Chondrocyte (in vitro differentiated cells): ENCODE measurements at regions not wholly inside any gene's neighbourhood (a gene's known extent, or its start where the extent isn't known, plus 50 kb on each side); places are given as distances from the start of the nearest gene placed in this dataset.

Experiments
- DNase-seq: peaks from one replicate; pipeline ENCODE4 v3.0.0; 2021; ENCODE audit warnings: mixed read lengths, low spot score
- H3K27ac Mint-ChIP-seq: one replicate; pipeline ENCODE4 v1.8.0; 2021; ENCODE audit warnings: mild to moderate bottlenecking, moderate library complexity, mixed read lengths; ENCODE audit not compliant: unreplicated experiment
- H3K27me3 Mint-ChIP-seq: 2 replicates; pipeline ENCODE4 v1.8.0; 2021; ENCODE audit warnings: low read depth, mixed read lengths
- H3K36me3 Mint-ChIP-seq: 2 replicates; pipeline ENCODE4 v1.8.0; 2021; ENCODE audit warnings: low read depth, mixed read lengths
- H3K4me1 Mint-ChIP-seq: 2 replicates; pipeline ENCODE4 v1.8.0; 2021; ENCODE audit warnings: low read depth, mild to moderate bottlenecking, mixed read lengths
- H3K4me3 Mint-ChIP-seq: one replicate; pipeline ENCODE4 v1.8.0; 2021; ENCODE audit warnings: mild to moderate bottlenecking, moderate library complexity, mixed read lengths; ENCODE audit not compliant: unreplicated experiment
- H3K9me3 Mint-ChIP-seq: 2 replicates; pipeline ENCODE4 v1.8.0; 2021; ENCODE audit warnings: low read depth, mixed read lengths
- TF ChIP-seq, protein P1 (sequence below): fragments of 200-600 bp; sonication (generic); IDR thresholded peaks from 2 replicates; pipeline ENCODE4 v1.5.0; 2021; ENCODE audit warnings: antibody characterized with exemption, mild to moderate bottlenecking, moderate library complexity

DNA sequence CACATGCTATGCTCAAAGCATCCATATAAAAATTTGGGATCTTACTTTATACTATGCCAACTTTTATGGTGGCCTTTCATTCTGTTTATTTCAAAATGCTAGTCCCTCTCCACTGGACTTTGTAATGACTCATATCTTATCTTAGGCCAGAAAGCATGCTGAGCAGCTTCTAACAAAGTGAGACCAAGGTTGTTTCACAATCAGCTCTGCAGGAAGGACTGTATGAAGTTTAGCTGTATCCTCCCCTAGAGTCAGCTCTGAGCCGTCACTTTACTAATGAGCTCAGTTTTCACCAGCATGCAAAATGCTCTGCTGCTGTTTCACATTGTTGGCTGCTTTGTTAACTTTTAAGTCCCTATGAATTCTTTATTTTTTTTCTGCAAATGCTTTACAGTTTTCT, 1608.8 kb downstream of the OLFM4 start:
- H3K9me3 Mint-ChIP-seq = no peaks in the 10 kb centered on the region
- no peak overlapping the region for H3K27ac Mint-ChIP-seq
- no peaks in the 10 kb centered on the region for H3K36me3 Mint-ChIP-seq
- TF ChIP-seq, protein P1, sequence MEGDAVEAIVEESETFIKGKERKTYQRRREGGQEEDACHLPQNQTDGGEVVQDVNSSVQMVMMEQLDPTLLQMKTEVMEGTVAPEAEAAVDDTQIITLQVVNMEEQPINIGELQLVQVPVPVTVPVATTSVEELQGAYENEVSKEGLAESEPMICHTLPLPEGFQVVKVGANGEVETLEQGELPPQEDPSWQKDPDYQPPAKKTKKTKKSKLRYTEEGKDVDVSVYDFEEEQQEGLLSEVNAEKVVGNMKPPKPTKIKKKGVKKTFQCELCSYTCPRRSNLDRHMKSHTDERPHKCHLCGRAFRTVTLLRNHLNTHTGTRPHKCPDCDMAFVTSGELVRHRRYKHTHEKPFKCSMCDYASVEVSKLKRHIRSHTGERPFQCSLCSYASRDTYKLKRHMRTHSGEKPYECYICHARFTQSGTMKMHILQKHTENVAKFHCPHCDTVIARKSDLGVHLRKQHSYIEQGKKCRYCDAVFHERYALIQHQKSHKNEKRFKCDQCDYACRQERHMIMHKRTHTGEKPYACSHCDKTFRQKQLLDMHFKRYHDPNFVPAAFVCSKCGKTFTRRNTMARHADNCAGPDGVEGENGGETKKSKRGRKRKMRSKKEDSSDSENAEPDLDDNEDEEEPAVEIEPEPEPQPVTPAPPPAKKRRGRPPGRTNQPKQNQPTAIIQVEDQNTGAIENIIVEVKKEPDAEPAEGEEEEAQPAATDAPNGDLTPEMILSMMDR = no peak
- H3K4me1 Mint-ChIP-seq = no peaks in the 10 kb centered on the region
- H3K4me3 Mint-ChIP-seq = no peak overlapping the region
- DNase-seq = no peak
- no peaks in the 10 kb centered on the region for H3K27me3 Mint-ChIP-seq

DNA sequence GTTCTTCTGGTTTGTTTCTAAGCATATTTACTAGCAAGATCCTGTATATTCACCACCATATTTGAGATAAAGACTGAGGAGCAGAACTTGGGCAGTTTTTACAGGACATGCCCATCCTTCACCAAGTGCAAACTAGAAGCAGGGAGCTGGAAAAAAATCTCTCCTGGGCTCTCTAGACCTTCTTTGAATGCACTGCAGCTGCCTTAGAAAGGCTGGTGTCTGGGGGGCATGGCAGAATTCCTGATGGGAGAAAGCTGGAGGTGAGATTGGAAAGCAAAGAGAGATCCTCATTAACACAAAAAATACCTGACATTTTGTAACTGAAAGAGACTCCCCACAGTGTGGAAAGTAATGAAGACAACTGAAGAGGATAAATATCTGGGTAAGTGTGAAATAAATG, 1612.1 kb downstream of the OLFM4 start:
- no peaks in the 10 kb centered on the region for H3K36me3 Mint-ChIP-seq
- H3K4me1 Mint-ChIP-seq = no peaks in the 10 kb centered on the region
- H3K9me3 Mint-ChIP-seq = no peaks in the 10 kb centered on the region
- TF ChIP-seq, protein P1 = no peak
- H3K27ac Mint-ChIP-seq = no peak overlapping the region
- DNase-seq = no peak
- no peaks in the 10 kb centered on the region for H3K27me3 Mint-ChIP-seq
- no peak overlapping the region for H3K4me3 Mint-ChIP-seq

DNA sequence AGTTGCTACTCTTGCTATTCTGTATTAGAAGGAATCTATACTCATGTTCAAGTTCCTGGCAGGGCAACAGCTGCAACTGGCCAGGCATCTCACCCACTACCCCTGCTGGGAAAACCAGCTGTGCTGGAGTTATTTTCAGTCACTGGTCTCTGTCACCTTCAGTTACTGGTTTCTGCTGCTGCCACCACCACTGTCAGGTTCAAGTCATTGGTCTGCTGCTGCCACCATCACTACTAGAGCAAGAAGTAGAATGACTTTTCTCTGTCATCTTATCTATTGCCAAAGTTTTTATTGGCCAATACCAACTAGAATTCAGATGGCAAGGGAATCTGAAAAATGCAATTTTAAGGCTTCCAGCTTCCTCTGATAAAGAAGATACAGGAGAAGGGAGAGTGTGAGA, 1615.2 kb downstream of the OLFM4 start:
- no peaks in the 10 kb centered on the region for H3K9me3 Mint-ChIP-seq
- H3K4me1 Mint-ChIP-seq = no peaks in the 10 kb centered on the region
- TF ChIP-seq, protein P1 = no peak
- no peak for DNase-seq
- H3K27ac Mint-ChIP-seq = no peak overlapping the region
- no peak overlapping the region for H3K4me3 Mint-ChIP-seq
- H3K27me3 Mint-ChIP-seq = no peaks in the 10 kb centered on the region
- H3K36me3 Mint-ChIP-seq = no peaks in the 10 kb centered on the region

DNA sequence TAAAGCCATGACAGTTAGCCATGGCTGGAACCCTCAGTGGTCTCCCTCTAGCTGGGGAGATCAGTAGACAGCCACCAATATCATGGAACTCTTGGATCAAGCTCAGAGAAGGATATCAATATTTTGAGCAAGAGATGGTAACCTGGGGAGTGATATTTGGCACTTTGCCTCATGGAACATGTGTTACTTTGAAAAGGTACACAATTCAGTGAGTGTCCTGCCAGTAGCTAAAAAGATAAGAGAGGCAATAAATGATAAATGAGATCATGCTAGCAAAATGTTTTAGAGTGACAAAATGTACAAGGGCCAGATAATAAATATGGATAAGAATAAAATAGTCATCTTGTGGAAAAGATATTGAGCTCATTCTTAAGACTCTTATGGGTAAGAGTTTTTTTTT, 1618.7 kb downstream of the OLFM4 start:
- Mint-ChIP-seq H3K27ac (no peak overlapping the region), H3K4me1 (no peaks in the 10 kb centered on the region), H3K4me3 (no peak overlapping the region)

DNA sequence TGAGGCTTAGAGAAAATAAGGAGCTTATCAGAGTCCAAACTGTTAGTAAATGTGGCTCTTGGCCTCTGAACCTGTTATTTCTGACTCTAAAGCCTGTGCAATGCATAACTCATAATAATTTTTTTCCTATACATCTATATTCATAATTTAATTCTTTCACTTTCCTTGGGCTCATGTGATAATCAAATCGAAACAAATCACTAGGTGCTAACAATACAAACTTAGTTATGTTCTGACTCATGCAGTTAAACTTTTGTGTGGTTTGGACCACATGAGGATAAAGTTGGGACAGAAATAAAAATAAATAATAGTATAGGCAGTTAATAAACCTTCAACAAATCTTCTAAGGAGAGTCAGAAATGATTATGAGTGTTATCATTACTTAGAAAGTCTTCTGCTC, 1629.0 kb downstream of the OLFM4 start:
- TF ChIP-seq, protein P1 = no peak
- H3K27ac Mint-ChIP-seq = no peak overlapping the region
- DNase-seq = no peak
- no peaks in the 10 kb centered on the region for H3K27me3 Mint-ChIP-seq
- no peak overlapping the region for H3K4me3 Mint-ChIP-seq
- peaks cover 15% of the 10 kb centered on the region for H3K9me3 Mint-ChIP-seq
- H3K4me1 Mint-ChIP-seq = no peaks in the 10 kb centered on the region
- no peaks in the 10 kb centered on the region for H3K36me3 Mint-ChIP-seq

More for the DNA sequence above, 1618.7 kb downstream of the OLFM4 start:
- Mint-ChIP-seq H3K36me3 (no peaks in the 10 kb centered on the region), H3K9me3 (peaks cover 8% of the 10 kb centered on the region), H3K27me3 (no peaks in the 10 kb centered on the region)
- TF ChIP-seq, protein P1 = no peak
- DNase-seq = no peak
